Activated T-cell treated with anti-CD3 and anti-CD28 coated beads, Interleukin-2, amount 50 U/mL, for 4 hours (primary cell): ENCODE measurements at regions not wholly inside any gene's neighbourhood (a gene's known extent, or its start where the extent isn't known, plus 50 kb on each side); places are given as distances from the start of the nearest gene placed in this dataset.
A peak's percentile ranks its signal among the peaks of the same experiment; 100 is the strongest.

Experiments used
- ATAC-seq, 2 donors: fragments of 200-7000 bp; cut with Tn5 transposase; one replicate each; pipeline ENCODE4 v1.10.0; 2021
- DNase-seq: peaks from one replicate; pipeline ENCODE4 v3.0.0-alpha.2; 2020
- H3K27me3 Mint-ChIP-seq: one replicate; pipeline ENCODE4 v1.8.0; 2021; ENCODE audit warnings: low read depth, mixed read lengths
- H3K36me3 Mint-ChIP-seq: one replicate; pipeline ENCODE4 v1.8.0; 2022; ENCODE audit warnings: mixed read lengths; ENCODE audit not compliant: insufficient read depth
- H3K4me1 Mint-ChIP-seq: one replicate; pipeline ENCODE4 v1.8.0; 2021; ENCODE audit warnings: low read depth, mixed read lengths
- H3K4me3 Mint-ChIP-seq: one replicate; pipeline ENCODE4 v1.8.0; 2021; ENCODE audit warnings: mild to moderate bottlenecking, moderate library complexity, mixed read lengths
- H3K9me3 Mint-ChIP-seq: one replicate; pipeline ENCODE4 v1.8.0; 2021; ENCODE audit warnings: mixed read lengths

DNA sequence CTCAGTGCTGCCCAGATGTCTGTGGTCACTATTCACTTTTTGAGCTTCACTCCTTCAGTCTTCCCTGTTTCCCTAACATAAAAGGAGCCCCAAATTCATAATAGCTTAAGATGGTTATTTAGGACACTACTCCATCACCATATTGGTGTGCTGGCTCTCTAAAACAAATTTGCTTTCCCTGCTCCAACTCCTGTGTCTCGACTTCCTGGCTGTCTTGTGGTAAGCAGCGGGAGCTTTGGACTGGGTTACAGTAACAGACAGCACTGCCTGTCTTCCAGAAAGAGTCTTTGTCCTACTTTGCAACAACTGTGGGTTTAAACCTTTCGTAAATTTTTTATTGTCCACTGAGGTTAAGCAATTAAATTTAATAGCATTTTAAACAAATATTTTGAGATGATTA lies 389.4 kb downstream of the CDH9 start:
- DNase-seq (no peak), ATAC-seq (no peak)
- H3K9me3 Mint-ChIP-seq = peaks cover 18% of the 10 kb centered on the region
- no peak overlapping the region for H3K4me3 Mint-ChIP-seq
- no peaks in the 10 kb centered on the region for H3K27me3 Mint-ChIP-seq
- no peaks in the 10 kb centered on the region for H3K4me1 Mint-ChIP-seq
- H3K36me3 Mint-ChIP-seq = no peaks in the 10 kb centered on the region

DNA sequence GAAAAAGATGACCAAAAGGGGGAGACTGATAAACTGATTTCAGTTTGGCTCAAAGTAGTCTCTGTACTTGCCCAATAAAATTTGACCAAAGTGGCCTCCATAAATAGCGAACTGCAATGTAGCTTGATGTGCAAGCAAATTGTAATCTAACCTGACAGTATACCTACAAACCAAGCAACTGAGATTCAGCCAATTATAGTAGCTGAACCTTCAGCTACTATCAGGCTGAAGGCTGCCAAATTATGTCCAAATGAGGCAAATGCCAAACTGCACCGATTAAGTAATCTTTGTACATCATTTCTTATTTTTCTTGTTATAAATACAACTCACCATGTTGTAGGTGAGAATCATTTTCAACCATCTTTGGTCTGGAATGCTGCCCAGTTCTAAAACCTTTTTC lies 390.6 kb downstream of the CDH9 start:
- H3K9me3 Mint-ChIP-seq = peaks cover 18% of the 10 kb centered on the region
- ATAC-seq = no peak
- no peak for DNase-seq
- no peaks in the 10 kb centered on the region for H3K27me3 Mint-ChIP-seq
- no peaks in the 10 kb centered on the region for H3K4me1 Mint-ChIP-seq
- no peak overlapping the region for H3K4me3 Mint-ChIP-seq
- H3K36me3 Mint-ChIP-seq = no peaks in the 10 kb centered on the region

DNA sequence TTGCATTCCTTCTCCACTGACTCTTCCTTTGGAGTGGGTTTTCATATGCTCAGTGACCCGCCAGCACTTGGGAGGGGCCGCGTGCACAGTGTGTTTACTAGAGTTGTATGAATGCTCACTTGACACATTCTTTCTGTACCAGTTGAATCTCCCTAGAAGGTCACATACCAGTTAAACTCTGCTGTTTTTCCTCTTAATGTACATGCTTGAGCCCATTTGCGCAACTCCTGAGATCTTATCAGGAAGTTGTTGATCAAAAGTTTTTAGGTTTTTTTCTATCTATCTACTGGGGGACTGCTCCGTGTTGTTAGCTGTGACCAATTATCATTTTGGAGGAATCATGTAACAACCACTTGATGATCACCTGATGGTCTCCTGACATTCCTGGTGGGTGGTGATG lies 392.7 kb downstream of the CDH9 start:
- peaks cover 21% of the 10 kb centered on the region for H3K9me3 Mint-ChIP-seq
- no peak overlapping the region for H3K4me3 Mint-ChIP-seq
- no peaks in the 10 kb centered on the region for H3K36me3 Mint-ChIP-seq
- no peaks in the 10 kb centered on the region for H3K4me1 Mint-ChIP-seq
- no peaks in the 10 kb centered on the region for H3K27me3 Mint-ChIP-seq
- DNase-seq = no peak
- ATAC-seq = no peak

DNA sequence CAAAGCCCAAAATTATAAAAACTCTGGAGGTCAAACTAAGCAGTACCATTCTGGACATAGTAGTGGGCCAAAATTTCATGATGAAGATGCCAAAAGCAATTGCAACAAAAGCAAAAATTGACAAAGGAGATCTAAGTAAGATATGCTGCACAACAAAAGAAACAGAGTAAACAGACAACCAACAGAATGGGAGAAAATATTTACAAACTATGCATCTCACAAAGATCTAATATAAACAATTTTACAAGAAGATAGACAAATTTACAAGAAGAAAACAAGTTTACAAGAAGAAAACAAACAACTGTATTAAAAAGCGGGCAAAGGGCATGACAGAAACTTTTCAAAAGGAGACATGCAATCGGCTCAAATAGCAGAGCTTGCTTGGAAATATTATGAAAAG lies 396.9 kb downstream of the CDH9 start:
- H3K36me3 Mint-ChIP-seq = no peaks in the 10 kb centered on the region
- H3K27me3 Mint-ChIP-seq = no peaks in the 10 kb centered on the region
- no peak for ATAC-seq
- no peaks in the 10 kb centered on the region for H3K4me1 Mint-ChIP-seq
- H3K9me3 Mint-ChIP-seq = peaks cover 31% of the 10 kb centered on the region
- no peak for DNase-seq
- no peak overlapping the region for H3K4me3 Mint-ChIP-seq

DNA sequence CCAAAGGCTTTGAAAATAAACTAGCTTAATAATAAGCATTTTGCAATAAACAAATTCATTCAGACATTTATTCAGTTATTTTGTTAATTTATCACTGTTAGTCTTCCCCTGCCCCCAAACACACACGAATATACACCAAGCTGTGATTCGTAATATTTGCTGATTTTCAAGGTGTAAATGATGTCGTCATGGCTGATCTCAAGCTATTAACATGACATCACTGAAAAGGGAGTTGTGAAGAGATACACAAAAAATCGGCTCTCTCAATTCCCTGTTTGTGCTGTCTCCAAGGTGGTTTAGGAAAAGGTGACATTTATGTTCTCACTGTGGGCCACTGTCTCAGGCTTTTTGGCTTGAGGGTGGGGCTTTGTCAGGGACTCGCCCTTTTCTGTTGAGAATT lies 413.3 kb downstream of the CDH9 start:
- DNase-seq (no peak), ATAC-seq (no peak)
- peaks cover 4% of the 10 kb centered on the region for H3K9me3 Mint-ChIP-seq
- H3K36me3 Mint-ChIP-seq = no peaks in the 10 kb centered on the region
- no peak overlapping the region for H3K4me3 Mint-ChIP-seq
- H3K27me3 Mint-ChIP-seq = no peaks in the 10 kb centered on the region
- H3K4me1 Mint-ChIP-seq = no peaks in the 10 kb centered on the region

DNA sequence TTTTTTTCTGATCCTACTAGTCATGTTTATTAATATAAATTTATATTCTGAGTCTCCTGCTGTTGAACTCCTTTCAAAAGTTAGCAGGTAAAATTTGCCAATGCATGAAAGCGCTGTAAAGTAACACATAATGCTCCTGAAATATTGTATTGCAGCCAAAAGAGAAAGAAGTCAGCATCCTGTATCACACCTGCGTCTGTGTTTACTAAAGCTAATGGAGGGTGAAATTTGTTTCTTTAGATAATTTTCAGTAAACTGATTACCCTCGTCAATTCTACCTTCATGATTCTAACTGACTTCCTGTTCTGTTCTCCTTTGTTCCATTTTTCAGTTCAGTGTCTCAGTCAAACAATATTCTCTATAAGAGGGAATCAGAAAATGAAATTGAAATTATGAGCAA lies 415.4 kb downstream of the CDH9 start:
- no peaks in the 10 kb centered on the region for H3K4me1 Mint-ChIP-seq
- H3K9me3 Mint-ChIP-seq = peaks cover 4% of the 10 kb centered on the region
- no peak overlapping the region for H3K4me3 Mint-ChIP-seq
- ATAC-seq (no peak), DNase-seq (no peak)
- no peaks in the 10 kb centered on the region for H3K27me3 Mint-ChIP-seq
- no peaks in the 10 kb centered on the region for H3K36me3 Mint-ChIP-seq

DNA sequence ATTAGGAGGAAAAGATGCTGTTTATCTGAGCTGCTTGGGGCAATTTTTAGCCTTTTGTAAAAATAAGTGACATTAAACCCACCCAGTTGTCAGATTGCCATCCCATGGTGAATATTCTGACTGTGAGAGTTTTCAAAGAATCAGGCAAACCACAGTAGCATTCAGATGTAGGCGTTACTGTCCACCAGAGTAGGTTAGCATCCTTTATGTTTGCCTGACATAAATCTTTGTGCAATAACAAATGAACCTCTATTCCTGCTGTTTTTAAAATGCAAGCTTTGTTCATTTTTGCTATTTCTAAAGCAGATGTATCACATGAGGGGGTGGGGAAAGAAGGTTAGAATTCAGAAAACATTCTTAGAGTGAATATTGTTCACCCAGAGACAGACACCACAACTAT lies 427.8 kb downstream of the CDH9 start:
- ATAC-seq (no peak), DNase-seq (no peak)
- H3K36me3 Mint-ChIP-seq = no peaks in the 10 kb centered on the region
- no peaks in the 10 kb centered on the region for H3K27me3 Mint-ChIP-seq
- no peaks in the 10 kb centered on the region for H3K4me1 Mint-ChIP-seq
- peaks cover 23% of the 10 kb centered on the region for H3K9me3 Mint-ChIP-seq
- no peak overlapping the region for H3K4me3 Mint-ChIP-seq

DNA sequence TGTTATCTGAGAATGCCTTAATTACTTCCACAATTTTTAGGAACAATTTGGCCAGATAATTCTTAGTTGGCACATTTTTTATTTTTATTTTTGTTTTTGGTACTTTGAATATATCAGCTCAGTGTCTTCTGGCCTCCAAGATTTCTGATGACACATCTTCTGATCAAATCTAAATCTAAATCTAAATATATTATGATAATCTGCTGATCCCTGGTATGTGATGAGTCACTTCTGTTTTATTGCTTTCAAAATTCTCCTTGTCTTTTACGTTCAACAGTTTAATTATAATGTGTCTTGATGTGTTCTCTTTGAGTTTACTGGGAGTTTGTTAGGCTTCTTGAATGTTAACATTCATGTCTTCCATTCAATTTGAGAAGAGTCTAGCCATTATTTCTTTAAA lies 436.8 kb downstream of the CDH9 start:
- Mint-ChIP-seq H3K4me3 (no peak overlapping the region), H3K27me3 (no peaks in the 10 kb centered on the region), H3K4me1 (no peaks in the 10 kb centered on the region), H3K36me3 (no peaks in the 10 kb centered on the region), H3K9me3 (peaks cover 19% of the 10 kb centered on the region)
- DNase-seq (no peak), ATAC-seq (no peak)

DNA sequence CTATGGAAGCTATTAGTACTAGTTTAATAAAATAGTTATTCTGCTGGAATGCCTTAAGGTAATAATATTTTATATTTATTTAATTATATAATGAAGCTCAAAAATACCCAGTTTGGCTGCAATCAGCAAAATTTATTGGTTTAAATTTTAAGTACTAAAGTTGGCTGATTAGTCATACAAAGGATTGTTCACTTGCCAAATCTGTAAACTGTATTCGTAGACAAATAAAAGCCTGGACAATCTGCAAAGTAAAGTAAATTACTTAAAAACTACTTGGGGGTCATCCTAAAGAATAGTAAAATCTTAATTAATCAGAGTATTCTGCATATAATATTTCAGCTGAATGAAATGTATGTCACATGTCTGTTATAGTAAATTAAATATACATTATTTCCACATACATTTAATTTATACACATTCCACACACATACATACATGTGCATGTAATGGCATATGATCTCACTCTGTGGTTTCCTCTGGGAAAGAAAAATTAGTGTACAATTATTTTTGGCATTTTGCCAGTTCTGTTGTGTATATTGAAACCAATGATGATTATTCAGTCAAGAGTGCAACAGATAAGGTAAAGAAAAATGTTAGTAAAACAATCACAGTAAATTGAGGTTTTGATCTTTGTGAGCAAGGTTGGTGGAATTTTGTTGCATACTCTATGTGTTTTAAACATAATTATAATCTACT lies 455.9 kb downstream of the CDH9 start:
- peaks cover 15% of the 10 kb centered on the region for H3K9me3 Mint-ChIP-seq
- no peaks in the 10 kb centered on the region for H3K36me3 Mint-ChIP-seq
- H3K4me1 Mint-ChIP-seq = no peaks in the 10 kb centered on the region
- no peaks in the 10 kb centered on the region for H3K27me3 Mint-ChIP-seq
- no peak for DNase-seq
- no peak for ATAC-seq
- no peak overlapping the region for H3K4me3 Mint-ChIP-seq

DNA sequence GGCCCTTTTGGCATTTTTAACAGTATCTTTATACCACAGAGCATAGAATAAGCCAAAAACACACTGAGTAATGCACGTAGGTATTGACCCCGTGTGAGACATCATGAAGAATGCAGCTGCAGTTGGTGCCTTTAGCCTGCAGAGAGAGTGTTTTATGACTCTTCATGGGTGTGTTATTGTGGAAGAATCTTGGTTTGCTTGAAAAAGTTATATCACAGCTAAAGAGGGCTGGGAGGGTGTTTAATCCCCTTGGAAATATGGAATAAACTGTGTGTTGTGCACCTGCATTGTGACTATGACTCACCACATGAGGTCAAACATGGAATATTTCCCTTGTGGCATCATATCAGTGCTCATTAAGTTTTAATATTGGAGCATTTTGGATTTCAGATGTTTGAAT lies 458.7 kb downstream of the CDH9 start:
- no peaks in the 10 kb centered on the region for H3K27me3 Mint-ChIP-seq
- H3K4me1 Mint-ChIP-seq = no peaks in the 10 kb centered on the region
- H3K9me3 Mint-ChIP-seq = peaks cover 10% of the 10 kb centered on the region
- no peak for ATAC-seq
- no peak overlapping the region for H3K4me3 Mint-ChIP-seq
- no peaks in the 10 kb centered on the region for H3K36me3 Mint-ChIP-seq
- DNase-seq = no peak

DNA sequence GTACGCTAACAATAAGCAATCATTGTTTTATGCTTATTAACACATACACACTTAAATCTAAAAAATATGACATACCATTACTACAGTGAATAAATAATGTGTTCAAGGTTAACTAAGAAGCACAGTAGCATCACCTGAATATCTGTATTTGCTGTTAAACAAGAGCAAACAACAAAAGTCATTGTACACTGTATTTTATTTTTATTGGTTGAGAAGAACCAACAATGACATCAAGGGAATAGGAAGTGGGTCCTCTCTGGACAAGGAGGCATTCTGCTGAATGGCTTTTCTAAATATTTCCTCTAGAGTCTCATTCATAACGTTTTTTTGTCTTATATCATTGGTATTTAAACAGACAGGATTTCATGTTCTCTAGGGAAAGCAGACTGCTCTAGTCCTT lies 460.4 kb downstream of the CDH9 start:
- H3K36me3 Mint-ChIP-seq = no peaks in the 10 kb centered on the region
- H3K4me3 Mint-ChIP-seq = no peak overlapping the region
- peaks cover 10% of the 10 kb centered on the region for H3K9me3 Mint-ChIP-seq
- no peak for DNase-seq
- H3K27me3 Mint-ChIP-seq = no peaks in the 10 kb centered on the region
- H3K4me1 Mint-ChIP-seq = no peaks in the 10 kb centered on the region
- ATAC-seq = no peak

DNA sequence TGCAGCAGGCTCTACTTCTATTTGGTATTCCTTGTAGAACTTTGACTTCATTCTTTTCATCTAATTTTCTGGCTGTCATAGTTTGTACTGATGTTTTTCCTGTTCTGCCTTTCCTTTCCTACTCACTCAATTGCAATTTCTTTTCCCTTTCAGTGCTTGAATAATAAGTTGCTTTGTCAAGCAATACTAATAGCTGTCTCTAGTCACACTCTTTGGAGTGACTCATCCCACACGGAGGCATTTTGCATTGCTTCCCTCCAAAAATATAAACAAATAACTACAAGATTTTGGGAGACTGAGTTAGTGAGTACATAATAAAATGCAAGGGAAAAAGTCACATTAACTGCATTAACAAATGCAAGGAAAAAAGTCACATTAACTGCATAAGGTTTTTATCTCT lies 465.9 kb downstream of the CDH9 start:
- no peak for ATAC-seq
- Mint-ChIP-seq H3K36me3 (no peaks in the 10 kb centered on the region), H3K9me3 (peaks cover 14% of the 10 kb centered on the region), H3K4me1 (no peaks in the 10 kb centered on the region), H3K27me3 (no peaks in the 10 kb centered on the region), H3K4me3 (no peak overlapping the region)
- no peak for DNase-seq

DNA sequence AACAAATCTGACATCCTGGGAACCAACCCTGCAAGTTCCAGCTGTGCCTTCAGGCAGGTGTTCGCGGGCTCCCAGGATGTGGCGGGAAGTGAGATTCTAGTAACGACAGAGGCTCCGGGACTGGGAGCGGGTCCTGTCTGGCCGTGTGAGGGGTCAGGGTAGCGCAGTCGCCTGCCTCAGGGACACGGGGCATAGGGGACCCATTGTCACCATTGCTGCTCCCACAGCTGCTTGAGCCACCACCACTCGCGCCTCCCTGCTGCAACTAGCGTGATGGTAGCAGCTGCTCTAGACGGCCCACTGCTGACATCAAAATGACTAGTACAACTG lies 468.5 kb downstream of the CDH9 start:
- no peaks in the 10 kb centered on the region for H3K36me3 Mint-ChIP-seq
- no peak for DNase-seq

DNA sequence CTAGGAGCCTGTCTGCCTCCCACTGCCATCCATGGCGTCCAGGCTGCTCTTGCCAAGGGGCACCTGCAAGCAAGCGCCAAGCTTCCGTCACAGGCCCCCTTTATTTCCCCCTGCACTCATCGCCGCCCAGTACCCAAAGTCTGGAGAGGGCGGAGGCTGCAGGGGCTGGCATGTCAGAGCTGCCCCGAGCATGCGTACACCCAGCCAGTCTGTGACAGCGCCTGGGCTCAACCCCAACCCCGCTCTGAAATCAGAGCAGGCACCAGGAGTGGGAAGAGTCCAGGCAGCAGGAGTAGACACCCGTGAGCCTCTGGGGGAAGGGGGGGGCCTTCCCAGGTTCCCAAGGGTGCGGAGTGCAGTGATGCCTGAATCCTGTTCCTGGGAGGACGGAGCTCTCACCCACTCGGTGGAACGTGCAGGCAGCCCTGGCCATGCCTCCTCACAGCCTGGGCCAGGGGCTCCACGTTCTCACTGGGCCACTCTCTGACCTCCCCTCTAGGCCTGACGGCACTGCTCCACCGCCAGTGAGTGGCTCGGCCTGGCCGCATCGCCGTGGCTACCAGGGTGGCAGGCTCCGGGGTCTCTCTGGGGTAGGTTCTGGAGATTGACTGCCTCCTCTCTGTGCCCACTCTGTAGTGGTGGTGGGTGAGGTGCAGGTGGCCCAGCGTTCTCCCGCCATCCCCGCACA lies 469.0 kb downstream of the CDH9 start:
- no peaks in the 10 kb centered on the region for H3K27me3 Mint-ChIP-seq
- DNase-seq (no peak), ATAC-seq (peak in 1 of 2 donors; percentile 27)
- H3K9me3 Mint-ChIP-seq = peaks cover 21% of the 10 kb centered on the region
- no peak overlapping the region for H3K4me3 Mint-ChIP-seq
- H3K4me1 Mint-ChIP-seq = no peaks in the 10 kb centered on the region
- H3K36me3 Mint-ChIP-seq = no peaks in the 10 kb centered on the region

More for the DNA sequence above, 468.5 kb downstream of the CDH9 start:
- peaks cover 20% of the 10 kb centered on the region for H3K9me3 Mint-ChIP-seq
- no peak overlapping the region for H3K4me3 Mint-ChIP-seq
- no peaks in the 10 kb centered on the region for H3K27me3 Mint-ChIP-seq
- ATAC-seq = no peak
- H3K4me1 Mint-ChIP-seq = no peaks in the 10 kb centered on the region

DNA sequence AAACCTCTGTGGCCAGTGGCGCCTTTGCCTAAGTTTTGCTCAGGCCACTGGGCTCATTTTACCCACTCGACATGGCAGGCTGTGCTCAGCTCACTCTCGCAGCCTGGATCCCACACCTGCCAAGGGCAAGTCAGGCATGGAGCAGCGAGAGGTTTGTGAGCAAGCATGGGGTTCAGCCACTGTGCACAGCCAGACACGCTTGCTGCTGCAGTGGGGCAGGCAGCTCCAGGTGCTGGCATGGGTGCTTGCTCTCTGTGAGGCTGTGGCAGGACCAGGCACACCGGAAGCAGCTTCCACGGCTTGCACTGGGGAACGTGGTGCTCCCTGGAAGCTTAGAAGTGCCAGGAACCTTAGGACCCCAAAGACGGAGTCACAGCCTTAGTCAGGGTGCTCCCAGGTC lies 470.1 kb downstream of the CDH9 start:
- no peak overlapping the region for H3K4me3 Mint-ChIP-seq
- DNase-seq (no peak), ATAC-seq (no peak)
- H3K36me3 Mint-ChIP-seq = no peaks in the 10 kb centered on the region
- no peaks in the 10 kb centered on the region for H3K27me3 Mint-ChIP-seq
- peaks cover 21% of the 10 kb centered on the region for H3K9me3 Mint-ChIP-seq
- no peaks in the 10 kb centered on the region for H3K4me1 Mint-ChIP-seq
